ENCODE measurements at regions not wholly inside any gene's neighbourhood (a gene's known extent, or its start where the extent isn't known, plus 50 kb on each side); places are given as distances from the start of the nearest gene placed in this dataset.

DNA sequence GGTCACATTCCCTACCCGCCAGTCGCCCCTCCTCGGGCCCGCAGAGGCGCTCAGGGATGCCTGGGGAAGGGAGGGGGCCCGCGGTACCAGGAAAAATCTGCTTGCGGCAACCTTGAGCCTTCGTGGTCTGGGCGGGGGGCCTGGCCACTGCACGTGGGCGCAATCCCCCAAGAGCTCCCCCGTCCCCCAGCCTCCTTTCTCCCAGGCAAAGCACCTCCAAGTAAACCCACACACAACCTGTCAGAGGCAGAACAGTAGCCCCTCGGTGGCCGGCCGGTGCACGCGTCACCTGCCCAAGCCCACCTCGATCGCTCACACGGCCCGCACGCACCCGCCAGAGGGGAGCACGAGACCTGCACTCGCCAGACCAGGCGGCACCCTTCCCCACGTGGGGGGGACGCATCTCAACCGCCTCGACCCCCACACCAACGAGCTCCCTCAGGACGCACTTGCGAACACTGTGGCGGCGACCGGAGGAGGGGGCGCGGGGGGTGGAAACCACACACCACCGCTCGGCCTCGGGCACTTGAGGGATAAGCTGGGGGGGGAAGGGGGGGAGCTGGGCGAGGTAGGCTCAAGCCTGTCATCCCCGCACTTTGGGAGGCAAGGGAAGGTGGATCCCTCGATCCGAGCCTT, 1955.7 kb upstream of the DEFB115 start:
- Histone ChIP-seq H3K27ac (ENCODE audit: insufficient read length, low read depth, low read length) (no peak overlapping the region), H3K27me3 (ENCODE audit: insufficient read depth, low read length) (no peaks in the 10 kb centered on the region), H3K9ac (ENCODE audit: extremely low read depth, insufficient read length, low read length) (no peak overlapping the region), H3K79me2 (ENCODE audit: insufficient read depth, low read length) (no peaks in the 10 kb centered on the region), H4K20me1 (ENCODE audit: control insufficient read depth, insufficient read depth, insufficient read length) (no peaks in the 10 kb centered on the region), H3K18ac (ENCODE audit: insufficient read length, low read depth, low read length) (no peak overlapping the region), H2BK12ac (ENCODE audit: insufficient read length, low read depth, low read length) (no peak overlapping the region), H3K56ac (ENCODE audit: insufficient read length, low read depth, low read length) (no peak overlapping the region), H2AK5ac (ENCODE audit: insufficient read length, low read length) (no peak overlapping the region), H3K4me1 (ENCODE audit: insufficient read depth, low read length) (no peaks in the 10 kb centered on the region), H3K79me1 (ENCODE audit: insufficient read depth, low read depth, low read length, poor library complexity, severe bottlenecking) (no peaks in the 10 kb centered on the region), H2BK120ac (ENCODE audit: low read depth, low read length, poor library complexity, severe bottlenecking) (no peak overlapping the region), H3K14ac (ENCODE audit: insufficient read depth, low read length) (no peak overlapping the region), H2BK20ac (ENCODE audit: low read depth, low read length, poor library complexity, severe bottlenecking) (no peak overlapping the region), H2BK5ac (ENCODE audit: insufficient read length, low read length) (no peak overlapping the region), H3K23ac (ENCODE audit: insufficient read length, low read depth, low read length) (no peak overlapping the region), H2BK15ac (ENCODE audit: low read depth, low read length) (no peak overlapping the region), H4K8ac (replicated peaks; ENCODE audit: insufficient read length, low read depth, low read length) (no peak overlapping the region), H4K91ac (ENCODE audit: insufficient read length, low read depth, low read length) (no peak overlapping the region), H3T11ph (ENCODE audit: low read length) (no peak overlapping the region), H3K23me2 (ENCODE audit: insufficient read length, low read depth, low read length, poor library complexity, severe bottlenecking) (no peaks in the 10 kb centered on the region), H4K5ac (ENCODE audit: insufficient read length, low read depth, low read length) (no peak overlapping the region), H2AFZ (ENCODE audit: low read length) (no peak overlapping the region), H3K4me2 (ENCODE audit: insufficient read depth, insufficient read length, low read length) (no peak overlapping the region), H3K9me3 (ENCODE audit: control insufficient read depth, low read depth, low read length) (peaks cover 64% of the 10 kb centered on the region), H3K4ac (ENCODE audit: low read depth, low read length) (no peak overlapping the region)
- Mint-ChIP-seq H3K4me3 (no peak overlapping the region; a peak in 1 of 5 replicates), H3K27ac (no peak overlapping the region), H3K4me1 (no peaks in the 10 kb centered on the region), H3K9me3 (peaks cover 57 to 84% of the 10 kb centered on the region in 2 experiments), H3K36me3 (ENCODE audit: insufficient read depth in 1 of 3, low read depth in 3 of 3) (peaks cover 38 to 51% (median 39%) of the 10 kb centered on the region in 3 experiments), H3K27me3 (ENCODE audit: low read depth) (peaks cover 16% of the 10 kb centered on the region)
- no CpG with 5 or more reads among the region's 46 CpGs for WGBS (ENCODE audit: extremely low coverage, insufficient read length, low lambda C conversion rate)
- DNase-seq, result no peak
- TF ChIP-seq, protein P1, sequence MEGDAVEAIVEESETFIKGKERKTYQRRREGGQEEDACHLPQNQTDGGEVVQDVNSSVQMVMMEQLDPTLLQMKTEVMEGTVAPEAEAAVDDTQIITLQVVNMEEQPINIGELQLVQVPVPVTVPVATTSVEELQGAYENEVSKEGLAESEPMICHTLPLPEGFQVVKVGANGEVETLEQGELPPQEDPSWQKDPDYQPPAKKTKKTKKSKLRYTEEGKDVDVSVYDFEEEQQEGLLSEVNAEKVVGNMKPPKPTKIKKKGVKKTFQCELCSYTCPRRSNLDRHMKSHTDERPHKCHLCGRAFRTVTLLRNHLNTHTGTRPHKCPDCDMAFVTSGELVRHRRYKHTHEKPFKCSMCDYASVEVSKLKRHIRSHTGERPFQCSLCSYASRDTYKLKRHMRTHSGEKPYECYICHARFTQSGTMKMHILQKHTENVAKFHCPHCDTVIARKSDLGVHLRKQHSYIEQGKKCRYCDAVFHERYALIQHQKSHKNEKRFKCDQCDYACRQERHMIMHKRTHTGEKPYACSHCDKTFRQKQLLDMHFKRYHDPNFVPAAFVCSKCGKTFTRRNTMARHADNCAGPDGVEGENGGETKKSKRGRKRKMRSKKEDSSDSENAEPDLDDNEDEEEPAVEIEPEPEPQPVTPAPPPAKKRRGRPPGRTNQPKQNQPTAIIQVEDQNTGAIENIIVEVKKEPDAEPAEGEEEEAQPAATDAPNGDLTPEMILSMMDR (conservative IDR thresholded peaks at IDR 0.05), result no peak

Measured in H9 (cell line).